Lung (tissue), 11 donors: ENCODE measurements at regions not wholly inside any gene's neighbourhood (a gene's known extent, or its start where the extent isn't known, plus 50 kb on each side); places are given as distances from the start of the nearest gene placed in this dataset.

Source experiments
- ATAC-seq: fragments of 200-7000 bp; cut with Tn5 transposase; one replicate; pipeline ENCODE4 v1.9.1; 2020; ENCODE audit warnings: moderate number of reproducible peaks; ENCODE audit not compliant: insufficient read depth, low FRiP score
- DNase-seq, 3 donors: peaks; one replicate each; pipeline ENCODE4 v3.0.0-alpha.2; 2013 to 2017
- H3K27ac ChIP-seq, 2 donors: one replicate each; pipeline ENCODE4 v1.5.1; 2013; ENCODE audit warnings: mild to moderate bottlenecking in 2 of 2, moderate library complexity in 2 of 2, control low read depth in 1 of 2, inconsistent platforms in 1 of 2, low read depth in 1 of 2, low read length in 1 of 2
- H3K27me3 ChIP-seq, 3 donors: one replicate each; pipeline ENCODE4 v1.5.1; 2013; ENCODE audit warnings: low read length in 2 of 3; ENCODE audit not compliant: control insufficient read depth in 3 of 3, insufficient read depth in 3 of 3
- H3K36me3 ChIP-seq, 4 donors: one replicate each; pipeline ENCODE4 v1.5.1; 2013; ENCODE audit warnings: low read length in 4 of 4, mild to moderate bottlenecking in 1 of 4, moderate library complexity in 1 of 4; ENCODE audit not compliant: control insufficient read depth in 4 of 4, insufficient read depth in 4 of 4
- H3K4me1 ChIP-seq, 5 donors: one replicate each; pipeline ENCODE4 v1.5.1; 2013; ENCODE audit warnings: low read length in 5 of 5, mild to moderate bottlenecking in 2 of 5, moderate library complexity in 1 of 5; ENCODE audit not compliant: control insufficient read depth in 5 of 5, insufficient read depth in 5 of 5
- H3K4me3 ChIP-seq: one replicate; pipeline ENCODE4 v1.5.1; 2013; ENCODE audit warnings: mild to moderate bottlenecking, control low read depth, moderate library complexity
- H3K9ac ChIP-seq, 2 donors: one replicate each; pipeline ENCODE4 v1.5.1; 2013; ENCODE audit warnings: low read length in 2 of 2, control low read depth in 1 of 2; ENCODE audit not compliant: insufficient read depth in 1 of 2
- H3K9me3 ChIP-seq, 4 donors: one replicate each; pipeline ENCODE4 v1.5.1; 2013; ENCODE audit warnings: low read length in 3 of 4, mild to moderate bottlenecking in 1 of 4, moderate library complexity in 1 of 4; ENCODE audit not compliant: control insufficient read depth in 4 of 4, insufficient read depth in 3 of 4
- WGBS, 2 donors: extraction: QIAGEN DNeasy Blood & Tissue Kit; methylation state at CpG; one replicate each; pipeline ENCODE4 v1.1.7; 2013; 5-methylcytosine and 5-hydroxymethylcytosine counted together
- TF ChIP-seq, protein P1 (sequence below): IDR thresholded peaks from 2 replicates; pipeline ENCODE4 v1.5.1; 2012; ENCODE audit warnings: mild to moderate bottlenecking; ENCODE audit errors: control extremely low read depth, extremely low read depth
- donor health status: control.
- donor health status: control.
- donor health status: Bipolar disorder and iron deficiency.
- donor health status: healthy.
- donor health status: DM: yes; HTN: yes; CAD: no.

DNA sequence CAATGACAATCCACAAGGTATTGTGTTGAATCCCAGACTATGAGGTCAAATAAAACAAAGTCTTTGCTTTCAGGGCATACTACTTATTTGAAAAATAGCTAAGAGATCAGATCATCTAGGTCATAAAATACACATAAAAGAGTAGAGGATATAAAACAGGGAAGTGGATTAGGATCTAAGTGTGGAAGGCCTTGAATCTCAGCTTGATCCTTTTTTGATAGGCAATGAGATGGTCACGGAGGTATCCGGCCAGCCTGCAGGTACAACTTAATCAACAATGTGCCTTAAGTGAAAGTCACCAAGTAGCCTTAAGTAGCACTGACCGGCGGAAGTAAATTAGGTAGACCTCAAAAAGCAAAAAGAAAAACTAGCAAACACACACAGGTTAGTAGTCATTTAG, 901.7 kb downstream of the KCNJ2 start:
- Histone ChIP-seq H3K27me3 (no peaks in the 10 kb centered on the region), H3K9ac (no peak overlapping the region), H3K27ac (no peak overlapping the region), H3K9me3 (no peaks in the 10 kb centered on the region), H3K4me3 (no peak overlapping the region), H3K4me1 (no peaks in the 10 kb centered on the region), H3K36me3 (no peaks in the 10 kb centered on the region)
- no peak for DNase-seq
- 96 to 97% methylated on average over 4 of the region's 4 CpGs for WGBS, 2 donors
- no peak for ATAC-seq
- TF ChIP-seq, protein P1, sequence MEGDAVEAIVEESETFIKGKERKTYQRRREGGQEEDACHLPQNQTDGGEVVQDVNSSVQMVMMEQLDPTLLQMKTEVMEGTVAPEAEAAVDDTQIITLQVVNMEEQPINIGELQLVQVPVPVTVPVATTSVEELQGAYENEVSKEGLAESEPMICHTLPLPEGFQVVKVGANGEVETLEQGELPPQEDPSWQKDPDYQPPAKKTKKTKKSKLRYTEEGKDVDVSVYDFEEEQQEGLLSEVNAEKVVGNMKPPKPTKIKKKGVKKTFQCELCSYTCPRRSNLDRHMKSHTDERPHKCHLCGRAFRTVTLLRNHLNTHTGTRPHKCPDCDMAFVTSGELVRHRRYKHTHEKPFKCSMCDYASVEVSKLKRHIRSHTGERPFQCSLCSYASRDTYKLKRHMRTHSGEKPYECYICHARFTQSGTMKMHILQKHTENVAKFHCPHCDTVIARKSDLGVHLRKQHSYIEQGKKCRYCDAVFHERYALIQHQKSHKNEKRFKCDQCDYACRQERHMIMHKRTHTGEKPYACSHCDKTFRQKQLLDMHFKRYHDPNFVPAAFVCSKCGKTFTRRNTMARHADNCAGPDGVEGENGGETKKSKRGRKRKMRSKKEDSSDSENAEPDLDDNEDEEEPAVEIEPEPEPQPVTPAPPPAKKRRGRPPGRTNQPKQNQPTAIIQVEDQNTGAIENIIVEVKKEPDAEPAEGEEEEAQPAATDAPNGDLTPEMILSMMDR: no peak

DNA sequence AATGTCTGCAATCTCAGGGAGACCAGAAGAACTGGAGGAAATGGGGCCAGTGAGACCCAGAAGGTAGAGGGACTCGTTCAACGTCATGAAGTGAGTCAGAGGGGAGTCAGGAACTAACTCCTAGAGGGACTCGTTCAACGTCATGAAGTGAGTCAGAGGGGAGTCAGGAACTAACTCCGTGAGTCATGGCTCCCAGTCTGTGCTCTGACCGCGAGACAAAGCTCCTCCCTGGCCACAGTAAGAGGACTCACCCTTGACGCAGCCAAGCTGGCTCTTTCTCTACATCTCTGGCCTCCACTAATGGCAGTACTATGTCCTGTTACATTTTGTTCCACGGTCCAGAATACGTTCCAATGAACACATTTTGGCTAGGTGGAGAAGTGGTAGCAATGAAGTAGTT, 902.5 kb downstream of the KCNJ2 start:
- no peaks in the 10 kb centered on the region for H3K9me3 ChIP-seq
- no peaks in the 10 kb centered on the region for H3K4me1 ChIP-seq
- H3K27ac ChIP-seq: no peak overlapping the region
- H3K36me3 ChIP-seq: no peaks in the 10 kb centered on the region
- H3K9ac ChIP-seq: no peak overlapping the region
- 90 to 93% methylated on average over 10 of the region's 10 CpGs for WGBS, 2 donors
- DNase-seq (no peak), ATAC-seq (no peak)
- no peak overlapping the region for H3K4me3 ChIP-seq
- no peaks in the 10 kb centered on the region for H3K27me3 ChIP-seq
- TF ChIP-seq, protein P1: no peak

DNA sequence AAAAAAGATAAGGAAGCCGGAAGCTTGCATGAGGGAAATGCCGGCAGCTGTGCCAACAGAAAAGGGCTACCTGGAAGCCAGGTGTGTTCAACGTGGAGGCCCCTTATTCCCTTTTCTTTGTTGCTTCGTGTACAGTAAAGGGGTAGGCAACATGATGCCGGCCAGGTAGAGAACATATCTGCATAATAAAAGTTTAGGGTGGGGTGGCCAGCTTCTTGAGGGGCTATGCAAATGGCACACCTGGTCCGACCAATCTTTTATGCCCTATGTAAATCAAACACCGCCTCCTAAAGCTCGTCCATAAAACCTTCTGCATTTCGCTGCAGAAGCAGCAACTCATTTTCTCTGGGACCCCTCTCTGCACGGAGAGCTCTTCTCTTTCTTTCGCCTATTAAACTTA, 911.6 kb downstream of the KCNJ2 start:
- Histone ChIP-seq H3K27ac (no peak overlapping the region), H3K9me3 (no peaks in the 10 kb centered on the region), H3K36me3 (no peaks in the 10 kb centered on the region), H3K9ac (no peak overlapping the region), H3K4me3 (no peak overlapping the region), H3K27me3 (no peaks in the 10 kb centered on the region), H3K4me1 (no peaks in the 10 kb centered on the region)
- TF ChIP-seq, protein P1: no peak
- no peak for DNase-seq
- ATAC-seq: no peak
- 88 to 89% methylated on average over 11 of the region's 11 CpGs for WGBS, 2 donors

DNA sequence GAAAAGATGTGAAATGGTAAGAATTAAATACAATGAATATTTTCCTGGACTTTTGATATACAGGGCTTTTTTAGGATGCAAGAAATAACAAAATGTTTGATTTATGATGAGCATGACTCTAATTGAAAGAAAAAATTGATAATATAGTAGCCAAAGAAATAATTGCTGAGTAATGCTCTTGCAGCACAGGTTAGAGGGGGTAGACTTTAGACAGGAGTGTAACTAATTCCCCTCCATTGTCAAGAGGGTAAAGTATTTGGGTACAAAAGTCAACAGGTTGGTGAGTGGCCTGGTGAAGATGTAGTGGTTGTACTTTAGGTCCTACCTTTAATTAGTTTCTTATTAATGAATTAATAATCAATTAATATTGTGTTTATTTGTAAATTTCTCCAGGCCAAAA, 912.3 kb downstream of the KCNJ2 start:
- H3K27ac ChIP-seq: no peak overlapping the region
- no peak overlapping the region for H3K4me3 ChIP-seq
- DNase-seq (no peak), ATAC-seq (no peak)
- no peaks in the 10 kb centered on the region for H3K27me3 ChIP-seq
- no peak overlapping the region for H3K9ac ChIP-seq
- TF ChIP-seq, protein P1: no peak
- H3K36me3 ChIP-seq: no peaks in the 10 kb centered on the region
- H3K4me1 ChIP-seq: no peaks in the 10 kb centered on the region
- no peaks in the 10 kb centered on the region for H3K9me3 ChIP-seq
